Stomach (tissue), 8 donors: ENCODE measurements at regions not wholly inside any gene's neighbourhood (a gene's known extent, or its start where the extent isn't known, plus 50 kb on each side); places are given as distances from the start of the nearest gene placed in this dataset.

Experiments
- DNase-seq, 2 donors: peaks; one replicate each; pipeline versions ENCODE4 v3.0.0 to v3.0.0-alpha.2; 2013 to 2019
- H3K27ac ChIP-seq, 5 donors: fragments of 200-600 bp in 4 of 5; sonication (generic) in 4 of 5; one replicate each; pipeline ENCODE4 v1.5.1; 2013 to 2019; ENCODE audit warnings: mild to moderate bottlenecking in 1 of 5, moderate library complexity in 1 of 5
- H3K27me3 ChIP-seq, 3 donors: fragments of 200-600 bp; sonication (generic); one replicate each; pipeline ENCODE4 v1.5.1; 2017 to 2019; ENCODE audit warnings: mixed run types in 1 of 3
- H3K36me3 ChIP-seq, 4 donors: fragments of 200-600 bp; sonication (generic); 1 replicate in 3 of 4; 2 replicates in 1 of 4; pipeline ENCODE4 v1.5.1; 2016 to 2019
- H3K4me1 ChIP-seq, 4 donors: fragments of 200-600 bp; sonication (generic); one replicate each; pipeline ENCODE4 v1.5.1; 2016 to 2019
- H3K4me3 ChIP-seq, 4 donors: fragments of 200-600 bp; sonication (generic) in 3 of 4; one replicate each; pipeline ENCODE4 v1.5.1; 2016 to 2019; ENCODE audit warnings: mild to moderate bottlenecking in 1 of 4
- H3K9me3 ChIP-seq, 4 donors: fragments of 200-600 bp; sonication (generic); one replicate each; pipeline ENCODE4 v1.5.1; 2016 to 2019
- CTCF ChIP-seq, 7 experiments: fragments of 450-650 bp in 4 of 7; fragments of 200-600 bp in 3 of 7; sonication (generic) in 3 of 7; IDR thresholded peaks; one replicate each; pipeline ENCODE4 v1.5.1; 2016 to 2019; ENCODE audit warnings: antibody characterized with exemption in 7 of 7, control low read depth in 2 of 7, mild to moderate bottlenecking in 1 of 7
- EP300 ChIP-seq: sonication (generic); formaldehyde crosslinking; IDR thresholded peaks from one replicate; pipeline ENCODE4 v1.6.1; 2017; ENCODE audit warnings: antibody characterized with exemption
- POLR2A ChIP-seq, 4 donors: fragments of 450-650 bp; IDR thresholded peaks; one replicate each; pipeline ENCODE4 v1.6.1; 2016; ENCODE audit warnings: antibody characterized with exemption in 4 of 4, control low read depth in 2 of 4, mild to moderate bottlenecking in 1 of 4, moderate library complexity in 1 of 4
- POLR2AphosphoS5 ChIP-seq, 3 donors: sonication (generic); formaldehyde crosslinking; IDR thresholded peaks; one replicate each; pipeline ENCODE4 v1.6.1; 2016; ENCODE audit warnings: antibody characterized with exemption in 3 of 3
- WGBS, 5 donors: extraction: QIAGEN DNeasy Blood & Tissue Kit in 3 of 5; methylation state at CpG; one replicate each; pipeline versions ENCODE4 v1.1.5 to v1.1.7; 2013 to 2018; 5-methylcytosine and 5-hydroxymethylcytosine counted together
- intact Hi-C: fragments of 100-400 bp; cut with DNase I; formaldehyde crosslinking; loops from one replicate; pipeline ENCODE4 v1.15.1; 2023; ENCODE audit warnings: low total_unique reads
- donor health status: healthy with polysubstance abuse.
- donor health status: Bipolar disorder and iron deficiency.
- donor health status: healthy.

GRCh38 chr2:151060287-151060686 is 201.4 kb downstream of the RBM43 start:
- WGBS, 5 donors, result 43 to 68% (median 57%) methylated on average over 2 of the region's 2 CpGs
- Histone ChIP-seq H3K27ac (no peak overlapping the region), H3K27me3 (no peaks in the 10 kb centered on the region), H3K9me3 (no peaks in the 10 kb centered on the region), H3K4me1 (no peaks in the 10 kb centered on the region), H3K4me3 (no peak overlapping the region), H3K36me3 (no peaks in the 10 kb centered on the region)
- DNase-seq, result no peak
- no peak for TF ChIP-seq POLR2AphosphoS5 (IDR thresholded peaks at IDR 0.05)
- intact Hi-C loops, result no loop called here

GRCh38 chr2:151056870-151057269 is 204.8 kb downstream of the RBM43 start:
- 79 to 96% (median 88%) methylated on average over 1 of the region's 1 CpG for WGBS, 5 donors
- Histone ChIP-seq H3K9me3 (no peaks in the 10 kb centered on the region), H3K4me3 (no peak overlapping the region), H3K27ac (no peak overlapping the region), H3K36me3 (no peaks in the 10 kb centered on the region), H3K4me1 (no peaks in the 10 kb centered on the region), H3K27me3 (no peaks in the 10 kb centered on the region)
- intact Hi-C loops, result no loop called here
- no peak for DNase-seq
- no peak for TF ChIP-seq POLR2A (IDR thresholded peaks at IDR 0.05)

- Histone ChIP-seq H3K4me3 (no peak overlapping the region), H3K36me3 (no peaks in the 10 kb centered on the region), H3K27ac (no peak overlapping the region), H3K4me1 (no peaks in the 10 kb centered on the region), H3K9me3 (no peaks in the 10 kb centered on the region), H3K27me3 (no peaks in the 10 kb centered on the region)
- intact Hi-C loops, result no loop called here
- TF ChIP-seq EP300 (no peak), CTCF (IDR thresholded peaks at IDR 0.05) (no peak), POLR2A (IDR thresholded peaks at IDR 0.05) (no peak), POLR2AphosphoS5 (IDR thresholded peaks at IDR 0.05) (no peak)
- no peak for DNase-seq
- WGBS, 5 donors, result 51 to 67% (median 58%) methylated on average over 1 of the region's 1 CpG
Measured at GRCh38 chr2:151053661-151053990, 208.0 kb downstream of the RBM43 start.

GRCh38 chr2:151052850-151053660 is 208.6 kb downstream of the RBM43 start:
- Histone ChIP-seq H3K9me3 (no peaks in the 10 kb centered on the region), H3K4me1 (no peaks in the 10 kb centered on the region), H3K36me3 (no peaks in the 10 kb centered on the region), H3K27me3 (no peaks in the 10 kb centered on the region), H3K4me3 (no peak overlapping the region), H3K27ac (no peak overlapping the region)
- no peak for TF ChIP-seq CTCF (IDR thresholded peaks at IDR 0.05)
- TF ChIP-seq EP300, result no peak
- no peak for TF ChIP-seq POLR2AphosphoS5 (IDR thresholded peaks at IDR 0.05)
- no peak for TF ChIP-seq POLR2A (IDR thresholded peaks at IDR 0.05)
- DNase-seq, result no peak
- intact Hi-C loops, result no loop called here
- 61 to 81% (median 66%) methylated on average over 1 of the region's 1 CpG for WGBS, 5 donors

GRCh38 chr2:151051574-151052220 is 210.0 kb downstream of the RBM43 start:
- peak in 1 of 2 donors; percentile 52 for DNase-seq
- Histone ChIP-seq H3K4me1 (no peaks in the 10 kb centered on the region), H3K27me3 (no peaks in the 10 kb centered on the region), H3K4me3 (no peak overlapping the region), H3K36me3 (no peaks in the 10 kb centered on the region), H3K27ac (no peak overlapping the region), H3K9me3 (no peaks in the 10 kb centered on the region)
- WGBS, 5 donors, result 0 to 13% (median 8%) methylated on average over 2 of the region's 2 CpGs
- intact Hi-C loops, result no loop called here
- TF ChIP-seq CTCF (IDR thresholded peaks at IDR 0.05) (peak in 5 of 7 experiments; percentile 39 to 71 (median 68)), POLR2A (IDR thresholded peaks at IDR 0.05) (no peak)
